ENCODE measurements at regions not wholly inside any gene's neighbourhood (a gene's known extent, or its start where the extent isn't known, plus 50 kb on each side); places are given as distances from the start of the nearest gene placed in this dataset.
"Not testable (repeated sequence)": the region's sequence is repeated elsewhere in the genome, so short reads cannot be mapped to it uniquely, and the experiment has no call there.

GRCh38 chr11:24384240-24384639 is 112.6 kb upstream of the LUZP2 start:
- DNase-seq, result no peak
- intact Hi-C loops (cut with DNase I), result no loop called here

GRCh38 chr11:24386546-24387397 is 110.1 kb upstream of the LUZP2 start:
- no peak for DNase-seq

GRCh38 chr11:24389575-24389974 is 107.3 kb upstream of the LUZP2 start:
- intact Hi-C loops (cut with DNase I), result no loop called here

More at GRCh38 chr11:24386546-24387397, 110.1 kb upstream of the LUZP2 start:
- intact Hi-C loops (cut with DNase I), result no loop called here

GRCh38 chr11:24390016-24390415 is 106.8 kb upstream of the LUZP2 start:
- intact Hi-C loops (cut with DNase I), result no loop called here
- DNase-seq, result no peak

More at GRCh38 chr11:24389575-24389974, 107.3 kb upstream of the LUZP2 start:
- no peak for DNase-seq

DNA sequence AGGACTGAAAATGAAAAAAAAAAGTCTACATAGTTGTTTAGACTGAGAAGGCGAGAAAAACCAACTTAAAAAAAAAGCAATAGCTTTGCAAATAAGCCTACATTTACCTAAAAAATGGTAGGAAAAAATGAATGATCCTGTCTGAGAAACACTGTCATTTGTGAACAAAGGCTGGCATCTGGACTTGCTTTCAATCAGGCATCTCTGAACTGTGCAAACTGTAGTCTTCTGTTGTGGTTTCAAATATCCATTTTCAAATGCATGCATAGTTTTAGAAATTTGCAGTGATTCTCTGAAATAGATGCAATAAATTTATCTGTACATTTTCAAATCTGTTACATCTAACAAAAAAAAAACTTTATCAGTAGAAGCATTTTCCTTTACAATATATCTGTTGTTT is 106.1 kb upstream of the LUZP2 start:
- intact Hi-C loops (cut with DNase I), result no loop called here

DNA sequence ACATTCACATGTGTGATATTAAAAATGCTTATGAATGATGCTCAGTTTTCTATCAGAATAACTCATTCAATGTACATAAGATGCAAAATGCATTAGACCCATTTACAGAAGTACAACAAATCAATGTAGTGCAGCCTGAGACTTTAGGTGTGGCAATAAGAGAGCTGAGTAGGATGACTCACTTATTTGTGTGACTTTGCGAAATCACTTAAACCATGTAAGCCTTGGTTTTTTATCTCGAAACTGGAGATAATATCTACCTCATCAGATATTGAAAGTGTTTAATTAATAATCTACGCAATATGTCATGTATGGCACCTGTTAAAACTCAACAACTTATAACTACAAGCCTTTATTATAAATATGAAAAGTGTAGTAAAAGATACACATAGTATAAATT is 105.7 kb upstream of the LUZP2 start:
- intact Hi-C loops (cut with DNase I), result no loop called here
- DNase-seq, result no peak

More for the DNA sequence above, 106.1 kb upstream of the LUZP2 start:
- DNase-seq, result no peak

GRCh38 chr11:24400059-24400665 is 96.7 kb upstream of the LUZP2 start:
- intact Hi-C loops (cut with DNase I), result no loop called here
- peak in 1 of 10 donors; percentile 25 for DNase-seq

DNA sequence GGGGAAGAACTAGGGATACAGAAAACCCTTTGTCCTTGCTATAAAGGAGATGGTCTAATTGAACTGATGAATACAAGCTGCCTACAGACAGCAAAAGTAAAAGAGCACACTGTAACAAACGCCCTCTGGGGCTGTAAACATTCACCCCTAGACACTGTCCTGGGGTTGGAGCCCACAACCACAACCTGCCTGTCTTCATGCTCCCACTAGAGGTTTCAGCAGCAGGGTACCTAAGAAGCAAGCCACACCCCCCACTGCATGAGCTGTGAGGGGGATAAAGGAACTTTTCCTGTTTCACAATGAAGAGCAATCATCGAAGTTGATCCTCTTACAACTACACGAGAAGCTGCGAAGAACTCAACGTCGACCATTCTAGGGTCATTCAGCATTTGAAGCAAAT is 90.5 kb upstream of the LUZP2 start:
- intact Hi-C loops (cut with DNase I), result no loop called here
- no peak for DNase-seq

- DNase-seq, result peak in 3 of 10 donors; percentile 44 to 66 (median 48)
- intact Hi-C loops (cut with DNase I), result no loop called here
These were observed 89.9 kb upstream of the LUZP2 start for GRCh38 chr11:24406980-24407379.

DNA sequence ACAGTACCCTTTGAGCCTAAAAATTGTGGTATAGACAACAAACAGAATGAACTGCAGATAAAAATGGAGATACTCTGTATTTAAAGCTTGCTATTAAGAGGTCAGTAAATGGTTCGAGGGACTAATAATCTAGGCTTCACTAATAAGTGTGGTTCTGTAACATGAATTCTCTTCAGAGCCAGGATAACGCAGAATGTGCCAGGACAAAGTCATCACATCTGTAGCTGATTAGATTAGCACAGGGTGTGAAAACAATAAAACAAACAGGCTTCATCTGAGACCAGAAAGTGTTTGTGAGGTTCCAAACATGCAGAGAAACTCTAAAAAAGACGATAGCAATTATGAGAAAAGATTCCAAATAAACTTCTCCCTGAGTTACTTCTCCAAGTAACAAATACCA is 89.1 kb upstream of the LUZP2 start:
- intact Hi-C loops (cut with DNase I), result no loop called here
- no peak for DNase-seq

DNA sequence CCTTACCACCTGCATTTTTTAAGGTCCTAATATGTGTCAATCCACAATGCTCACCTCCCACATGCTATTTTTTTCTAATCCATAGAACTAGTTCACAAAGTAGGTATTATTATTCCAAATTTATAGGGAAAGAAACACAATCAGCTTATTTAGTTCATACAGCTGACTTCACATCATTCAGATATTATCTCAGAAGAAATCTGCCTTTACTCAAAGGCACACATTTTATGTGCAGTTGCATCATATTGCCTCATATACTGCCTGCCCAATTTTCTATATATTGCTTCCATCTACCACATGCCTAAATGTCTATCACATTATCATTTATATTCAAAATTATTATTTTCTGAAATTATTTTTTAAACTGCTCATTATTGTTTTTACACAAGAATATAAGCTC is 88.7 kb upstream of the LUZP2 start:
- DNase-seq, result no peak
- intact Hi-C loops (cut with DNase I), result no loop called here

DNA sequence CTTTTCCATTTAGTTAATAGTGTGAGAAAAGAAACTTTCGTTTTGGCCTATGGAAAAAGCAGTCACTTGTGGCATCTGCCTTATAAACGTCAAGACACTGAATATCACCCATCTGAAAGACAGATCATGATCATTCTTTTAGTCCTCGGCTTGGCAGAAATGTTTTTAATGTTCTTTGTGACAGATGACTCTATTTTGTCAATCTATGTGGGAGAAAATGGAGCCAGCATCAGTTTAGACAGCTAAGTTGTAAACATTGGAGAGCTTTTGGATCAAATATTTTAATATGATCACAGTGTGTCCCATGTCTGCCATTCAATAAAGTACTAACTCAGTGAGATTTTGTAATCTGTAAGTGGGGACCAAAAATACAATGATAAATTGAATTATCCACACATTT is 85.1 kb upstream of the LUZP2 start:
- intact Hi-C loops (cut with DNase I), result no loop called here
- no peak for DNase-seq

GRCh38 chr11:24412722-24413121 is 84.1 kb upstream of the LUZP2 start:
- intact Hi-C loops (cut with DNase I), result no loop called here
- no peak for DNase-seq

- DNase-seq, result no peak
- intact Hi-C loops (cut with DNase I), result no loop called here
These were observed 83.5 kb upstream of the LUZP2 start for GRCh38 chr11:24413391-24413790.

- peak in 3 of 10 donors; percentile 62 to 75 (median 63) for DNase-seq
- intact Hi-C loops (cut with DNase I), result not testable (repeated sequence)
These were observed 80.8 kb upstream of the LUZP2 start for GRCh38 chr11:24415955-24416636.

DNA sequence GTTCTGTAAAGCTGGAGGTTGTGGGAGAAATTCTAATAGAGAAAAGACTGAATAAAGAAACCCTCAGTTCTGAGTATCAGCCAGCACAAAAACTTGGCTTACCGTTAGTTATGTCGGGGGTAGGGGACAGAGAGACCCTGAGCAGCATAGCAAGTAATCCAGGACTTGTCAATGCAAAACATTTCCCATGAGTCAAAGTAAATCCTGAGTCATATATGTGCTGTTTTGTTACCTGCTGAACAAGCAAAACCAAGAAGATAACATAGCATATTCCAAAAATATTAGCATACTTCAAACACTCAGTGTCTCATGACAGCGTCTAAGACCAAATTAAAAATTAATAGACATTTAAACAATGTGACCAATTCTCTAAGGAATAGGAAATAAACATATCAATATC is 75.1 kb upstream of the LUZP2 start:
- DNase-seq, result no peak
- intact Hi-C loops (cut with DNase I), result no loop called here

DNA sequence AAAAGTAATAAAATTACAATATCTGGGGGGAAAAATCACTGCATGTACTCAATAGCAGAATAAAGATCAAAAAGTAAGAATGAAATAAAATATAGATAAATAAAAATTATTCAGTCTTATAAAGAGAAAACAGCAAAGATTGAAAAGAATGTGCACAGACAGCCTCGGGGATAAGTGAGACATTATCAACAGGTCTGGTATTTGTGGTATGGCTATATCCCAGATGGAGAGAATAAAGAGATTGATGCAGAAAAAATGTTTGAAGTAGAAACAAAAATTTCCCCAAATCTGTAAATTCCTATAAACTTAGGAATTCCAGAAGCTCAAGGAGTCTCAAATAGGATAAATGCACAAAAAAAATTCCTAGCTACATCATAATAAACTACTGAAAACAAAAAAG is 74.5 kb upstream of the LUZP2 start:
- DNase-seq, result no peak
- intact Hi-C loops (cut with DNase I), result no loop called here

DNA sequence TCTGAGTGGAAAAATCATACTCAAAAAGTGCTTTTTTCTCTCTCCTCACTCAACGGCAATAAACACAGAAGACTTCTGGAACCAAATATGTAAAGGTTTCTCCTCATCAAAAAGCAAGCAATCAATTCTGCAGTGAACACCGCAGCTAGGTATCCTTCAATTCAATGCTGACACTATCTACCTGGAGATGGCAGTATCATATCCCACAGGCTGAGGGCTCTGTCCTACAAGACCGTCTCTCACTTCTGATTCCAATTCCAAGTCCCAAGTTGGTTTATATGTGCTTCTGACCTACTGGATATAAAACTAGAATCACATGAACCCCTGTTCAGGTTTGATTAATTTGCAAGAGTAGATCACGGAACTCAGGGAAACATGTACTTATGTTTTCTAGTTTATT is 59.7 kb upstream of the LUZP2 start:
- intact Hi-C loops (cut with DNase I), result no loop called here
- no peak for DNase-seq

Measured in posterior cingulate gyrus (tissue), 11 donors.